H9 (cell line): ENCODE measurements at regions not wholly inside any gene's neighbourhood (a gene's known extent, or its start where the extent isn't known, plus 50 kb on each side); places are given as distances from the start of the nearest gene placed in this dataset.

Source experiments
- DNase-seq: peaks from one replicate; pipeline ENCODE4 v3.0.0-alpha.2; 2017
- H2AFZ ChIP-seq: one replicate; pipeline ENCODE4 v1.6.1; 2013; ENCODE audit warnings: mild to moderate bottlenecking, low read length, control low read depth, moderate library complexity
- H2AK5ac ChIP-seq: 2 replicates; pipeline ENCODE4 v1.6.1; 2013; ENCODE audit warnings: low read length, control low read depth, mixed read lengths; ENCODE audit not compliant: insufficient read length
- H2BK120ac ChIP-seq: one replicate; pipeline ENCODE4 v1.6.1; 2013; ENCODE audit warnings: low read depth, mild to moderate bottlenecking, low read length, control low read depth, inconsistent platforms; ENCODE audit not compliant: poor library complexity, severe bottlenecking
- H2BK12ac ChIP-seq: 2 replicates; pipeline ENCODE4 v1.6.1; 2013; ENCODE audit warnings: low read length, control low read depth, mixed read lengths, low read depth; ENCODE audit not compliant: insufficient read length
- H2BK15ac ChIP-seq: 2 replicates; pipeline ENCODE4 v1.6.1; 2013; ENCODE audit warnings: low read depth, low read length, control low read depth
- H2BK20ac ChIP-seq: one replicate; pipeline ENCODE4 v1.6.1; 2013; ENCODE audit warnings: low read depth, mild to moderate bottlenecking, low read length, control low read depth, inconsistent platforms; ENCODE audit not compliant: poor library complexity, severe bottlenecking
- H2BK5ac ChIP-seq: 2 replicates; pipeline ENCODE4 v1.6.1; 2013; ENCODE audit warnings: low read length, control low read depth, mixed read lengths; ENCODE audit not compliant: insufficient read length
- H3K14ac ChIP-seq: 2 replicates; pipeline ENCODE4 v1.6.1; 2013; ENCODE audit warnings: low read length, control low read depth; ENCODE audit not compliant: insufficient read depth
- H3K18ac ChIP-seq: 2 replicates; pipeline ENCODE4 v1.6.1; 2013; ENCODE audit warnings: low read depth, mild to moderate bottlenecking, mixed read lengths, low read length, control low read depth; ENCODE audit not compliant: insufficient read length
- H3K23ac ChIP-seq: 2 replicates; pipeline ENCODE4 v1.6.1; 2013; ENCODE audit warnings: low read length, control low read depth, mixed read lengths, low read depth; ENCODE audit not compliant: insufficient read length
- H3K23me2 ChIP-seq: 2 replicates; pipeline ENCODE4 v1.6.1; 2013; ENCODE audit warnings: low read depth, mild to moderate bottlenecking, mixed read lengths, low read length, control low read depth; ENCODE audit not compliant: insufficient read length, poor library complexity, severe bottlenecking
- H3K27ac ChIP-seq: 2 replicates; pipeline ENCODE4 v1.5.1; 2013; ENCODE audit warnings: low read length, control low read depth, mixed read lengths, low read depth; ENCODE audit not compliant: insufficient read length
- H3K27me3 ChIP-seq: 2 replicates; pipeline ENCODE4 v1.6.1; 2013; ENCODE audit warnings: low read length, control low read depth, inconsistent platforms; ENCODE audit not compliant: insufficient read depth
- H3K4ac ChIP-seq: 2 replicates; pipeline ENCODE4 v1.6.1; 2013; ENCODE audit warnings: low read depth, mild to moderate bottlenecking, control low read depth, inconsistent platforms, low read length, moderate library complexity
- H3K4me1 ChIP-seq: 2 replicates; pipeline ENCODE4 v1.6.1; 2013; ENCODE audit warnings: low read length, control low read depth, inconsistent platforms; ENCODE audit not compliant: insufficient read depth
- H3K4me2 ChIP-seq: 2 replicates; pipeline ENCODE4 v1.6.1; 2013; ENCODE audit warnings: low read length, control low read depth, mixed read lengths; ENCODE audit not compliant: insufficient read length, insufficient read depth
- H3K56ac ChIP-seq: 2 replicates; pipeline ENCODE4 v1.6.1; 2013; ENCODE audit warnings: low read depth, mild to moderate bottlenecking, mixed read lengths, low read length, control low read depth; ENCODE audit not compliant: insufficient read length
- H3K79me1 ChIP-seq: 2 replicates; pipeline ENCODE4 v1.6.1; 2013; ENCODE audit warnings: low read depth, mild to moderate bottlenecking, moderate library complexity, low read length, control low read depth, inconsistent platforms; ENCODE audit not compliant: insufficient read depth, poor library complexity, severe bottlenecking
- H3K79me2 ChIP-seq: 2 replicates; pipeline ENCODE4 v1.6.1; 2013; ENCODE audit warnings: low read length, control low read depth, inconsistent platforms; ENCODE audit not compliant: insufficient read depth
- H3K9ac ChIP-seq: 2 replicates; pipeline ENCODE4 v1.6.1; 2013; ENCODE audit warnings: low read length, control low read depth, mixed read lengths; ENCODE audit not compliant: insufficient read length; ENCODE audit errors: extremely low read depth
- H3K9me3 ChIP-seq: one replicate; pipeline ENCODE4 v1.6.1; 2013; ENCODE audit warnings: low read depth, low read length, inconsistent platforms; ENCODE audit not compliant: control insufficient read depth
- H3T11ph ChIP-seq: one replicate; pipeline ENCODE4 v1.6.1; 2013; ENCODE audit warnings: mild to moderate bottlenecking, low read length, control low read depth, inconsistent platforms
- H4K20me1 ChIP-seq: one replicate; pipeline ENCODE4 v1.6.1; 2013; ENCODE audit not compliant: control insufficient read depth, insufficient read length, insufficient read depth
- H4K5ac ChIP-seq: 2 replicates; pipeline ENCODE4 v1.6.1; 2013; ENCODE audit warnings: low read depth, mild to moderate bottlenecking, mixed read lengths, low read length, control low read depth; ENCODE audit not compliant: insufficient read length
- H4K8ac ChIP-seq: replicated peaks from 2 replicates; pipeline ENCODE4 v1.6.1; 2013; ENCODE audit warnings: low read length, control low read depth, mixed read lengths, low read depth; ENCODE audit not compliant: insufficient read length
- H4K91ac ChIP-seq: 2 replicates; pipeline ENCODE4 v1.6.1; 2013; ENCODE audit warnings: low read depth, mild to moderate bottlenecking, moderate library complexity, mixed read lengths, low read length, control low read depth; ENCODE audit not compliant: insufficient read length
- H3K27ac Mint-ChIP-seq, 3 experiments: 2 replicates in 2 of 3; 3 replicates in 1 of 3; pipeline ENCODE4 v1.8.0; 2020 to 2021; ENCODE audit warnings: mixed read lengths in 3 of 3, mild to moderate bottlenecking in 1 of 3, moderate library complexity in 1 of 3
- H3K27me3 Mint-ChIP-seq: 2 replicates; pipeline ENCODE4 v1.8.0; 2021; ENCODE audit warnings: low read depth, mild to moderate bottlenecking, moderate library complexity, mixed read lengths
- H3K36me3 Mint-ChIP-seq, 3 experiments: 2 replicates in 2 of 3; 3 replicates in 1 of 3; pipeline ENCODE4 v1.8.0; 2020 to 2021; ENCODE audit warnings: low read depth in 3 of 3, mixed read lengths in 3 of 3; ENCODE audit not compliant: insufficient read depth in 1 of 3
- H3K4me1 Mint-ChIP-seq, 2 experiments: 2 replicates each; pipeline ENCODE4 v1.8.0; 2020; ENCODE audit warnings: mixed read lengths in 2 of 2
- H3K4me3 Mint-ChIP-seq, 2 experiments: 2 replicates in 1 of 2; 3 replicates in 1 of 2; pipeline ENCODE4 v1.8.0; 2020 to 2021; ENCODE audit warnings: mild to moderate bottlenecking in 2 of 2, mixed read lengths in 2 of 2, moderate library complexity in 1 of 2
- H3K9me3 Mint-ChIP-seq, 2 experiments: 2 replicates in 1 of 2; 3 replicates in 1 of 2; pipeline ENCODE4 v1.8.0; 2020; ENCODE audit warnings: mild to moderate bottlenecking in 2 of 2, mixed read lengths in 2 of 2, moderate library complexity in 1 of 2
- WGBS: extraction: QIAGEN DNeasy Blood & Tissue Kit; methylation state at CpG from one replicate; pipeline ENCODE4 v1.1.7; 2013; ENCODE audit warnings: missing lambda C conversion rate, low lambda C conversion rate, mixed read lengths; ENCODE audit not compliant: insufficient read length; ENCODE audit errors: extremely low coverage; 5-methylcytosine and 5-hydroxymethylcytosine counted together
- TF ChIP-seq, protein P1 (sequence below): fragments of 200-600 bp; sonication (generic); conservative IDR thresholded peaks from 3 replicates; pipeline ENCODE4 v1.8.0; 2021; ENCODE audit warnings: antibody characterized with exemption, mild to moderate bottlenecking

- Histone ChIP-seq H3K27me3 (no peaks in the 10 kb centered on the region), H3K79me1 (no peaks in the 10 kb centered on the region), H3K4me2 (no peak overlapping the region), H3K4me1 (no peaks in the 10 kb centered on the region), H3K14ac (no peak overlapping the region), H2BK12ac (no peak overlapping the region), H3K79me2 (no peaks in the 10 kb centered on the region), H2BK120ac (no peak overlapping the region), H2BK15ac (no peak overlapping the region), H2BK20ac (no peak overlapping the region), H2AFZ (no peak overlapping the region), H2AK5ac (no peak overlapping the region), H3K9ac (no peak overlapping the region), H3K23me2 (no peaks in the 10 kb centered on the region), H3K56ac (no peak overlapping the region), H3K27ac (no peak overlapping the region), H3K23ac (no peak overlapping the region), H4K91ac (no peak overlapping the region), H3K9me3 (no peaks in the 10 kb centered on the region), H4K5ac (no peak overlapping the region), H4K20me1 (no peaks in the 10 kb centered on the region), H3T11ph (no peak overlapping the region), H3K18ac (no peak overlapping the region), H2BK5ac (no peak overlapping the region), H4K8ac (no peak overlapping the region), H3K4ac (no peak overlapping the region)
- H3K27me3 Mint-ChIP-seq: no peaks in the 10 kb centered on the region
- no peak for DNase-seq
- H3K4me3 Mint-ChIP-seq: no peak overlapping the region
- peaks cover 21 to 22% of the 10 kb centered on the region in 2 experiments for H3K9me3 Mint-ChIP-seq
- no CpG with 5 or more reads among the region's 3 CpGs for WGBS
- TF ChIP-seq, protein P1, sequence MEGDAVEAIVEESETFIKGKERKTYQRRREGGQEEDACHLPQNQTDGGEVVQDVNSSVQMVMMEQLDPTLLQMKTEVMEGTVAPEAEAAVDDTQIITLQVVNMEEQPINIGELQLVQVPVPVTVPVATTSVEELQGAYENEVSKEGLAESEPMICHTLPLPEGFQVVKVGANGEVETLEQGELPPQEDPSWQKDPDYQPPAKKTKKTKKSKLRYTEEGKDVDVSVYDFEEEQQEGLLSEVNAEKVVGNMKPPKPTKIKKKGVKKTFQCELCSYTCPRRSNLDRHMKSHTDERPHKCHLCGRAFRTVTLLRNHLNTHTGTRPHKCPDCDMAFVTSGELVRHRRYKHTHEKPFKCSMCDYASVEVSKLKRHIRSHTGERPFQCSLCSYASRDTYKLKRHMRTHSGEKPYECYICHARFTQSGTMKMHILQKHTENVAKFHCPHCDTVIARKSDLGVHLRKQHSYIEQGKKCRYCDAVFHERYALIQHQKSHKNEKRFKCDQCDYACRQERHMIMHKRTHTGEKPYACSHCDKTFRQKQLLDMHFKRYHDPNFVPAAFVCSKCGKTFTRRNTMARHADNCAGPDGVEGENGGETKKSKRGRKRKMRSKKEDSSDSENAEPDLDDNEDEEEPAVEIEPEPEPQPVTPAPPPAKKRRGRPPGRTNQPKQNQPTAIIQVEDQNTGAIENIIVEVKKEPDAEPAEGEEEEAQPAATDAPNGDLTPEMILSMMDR: no peak
- H3K4me1 Mint-ChIP-seq: peaks cover 4 to 5% of the 10 kb centered on the region in 2 experiments
- peaks cover 0 to 24% (median 2%) of the 10 kb centered on the region in 3 experiments; a peak in 3 of 7 replicates for H3K36me3 Mint-ChIP-seq
- no peak overlapping the region for H3K27ac Mint-ChIP-seq
Observed at GRCh38 chr5:81803812-81804211, 52.9 kb upstream of the SSBP2 start.
